ENCODE measurements at regions not wholly inside any gene's neighbourhood (a gene's known extent, or its start where the extent isn't known, plus 50 kb on each side); places are given as distances from the start of the nearest gene placed in this dataset.
"Not testable (repeated sequence)": the region's sequence is repeated elsewhere in the genome, so short reads cannot be mapped to it uniquely, and the experiment has no call there.

DNA sequence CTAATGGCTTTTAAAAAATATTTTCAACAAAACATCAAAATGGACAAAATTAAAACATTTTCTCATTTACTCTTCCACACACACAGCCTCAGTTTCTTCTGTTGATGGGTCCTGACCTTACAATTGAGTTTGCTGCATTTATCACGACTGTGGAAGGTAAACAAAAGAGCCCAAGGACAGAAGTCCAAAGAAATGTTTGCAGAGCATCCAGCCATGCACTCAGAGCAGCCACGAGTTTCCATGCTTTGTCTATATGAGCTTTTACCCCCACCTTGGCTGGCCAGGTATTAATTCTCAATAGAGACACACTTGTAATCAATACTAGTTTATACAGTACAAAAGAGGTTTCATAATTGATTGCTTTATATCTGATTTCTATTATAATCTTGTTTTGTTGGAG lies 85.0 kb upstream of the WDFY3 start:
- H3K36me3 ChIP-seq (ENCODE audit: control insufficient read depth, insufficient read depth, low read length) = no peaks in the 10 kb centered on the region
- H3K4me1 ChIP-seq (ENCODE audit: control insufficient read depth, insufficient read depth, low read length) = no peaks in the 10 kb centered on the region
- no peaks in the 10 kb centered on the region for H3K27me3 ChIP-seq (ENCODE audit: control insufficient read depth, insufficient read depth, low read length)
- H3K9me3 ChIP-seq (ENCODE audit: control insufficient read depth, insufficient read depth, low read length) = no peaks in the 10 kb centered on the region
- no peak overlapping the region for H3K4me3 ChIP-seq (ENCODE audit: low read depth, low read length)
- 86% methylated on average over 1 of the region's 2 CpGs for WGBS (ENCODE audit: insufficient coverage)
- H3K27ac ChIP-seq (ENCODE audit: low read depth, low read length) = no peak overlapping the region
- DNase-seq (ENCODE audit: low read depth in 4 of 6, low spot score in 6 of 6) = no peak

DNA sequence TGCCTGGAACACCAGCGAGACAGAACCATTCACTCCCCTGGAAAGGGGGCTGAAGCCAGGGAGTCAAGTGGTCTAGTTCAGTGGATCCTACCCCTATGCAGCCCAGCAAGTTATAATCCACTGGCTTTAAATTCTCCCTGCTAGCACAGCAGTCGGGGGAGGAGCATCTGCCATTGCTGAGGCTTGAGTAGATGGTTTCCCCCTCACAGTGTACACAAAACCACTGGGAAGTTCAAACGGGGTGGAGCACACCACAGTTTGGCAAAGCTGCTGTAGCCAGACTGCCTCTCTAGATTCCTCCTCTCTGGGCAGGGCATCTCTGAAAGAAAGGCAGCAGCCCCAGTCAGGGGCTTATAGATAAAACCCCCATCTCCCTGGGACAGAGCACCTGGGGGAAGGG lies 88.4 kb upstream of the WDFY3 start:
- not testable (repeated sequence) for H3K27me3 ChIP-seq (ENCODE audit: control insufficient read depth, insufficient read depth, low read length); H3K27ac ChIP-seq (ENCODE audit: low read depth, low read length); H3K4me1 ChIP-seq (ENCODE audit: control insufficient read depth, insufficient read depth, low read length); H3K9me3 ChIP-seq (ENCODE audit: control insufficient read depth, insufficient read depth, low read length); H3K36me3 ChIP-seq (ENCODE audit: control insufficient read depth, insufficient read depth, low read length); H3K4me3 ChIP-seq (ENCODE audit: low read depth, low read length); DNase-seq (ENCODE audit: low read depth in 4 of 6, low spot score in 6 of 6)
- no CpG with 5 or more reads among the region's 3 CpGs for WGBS (ENCODE audit: insufficient coverage)

DNA sequence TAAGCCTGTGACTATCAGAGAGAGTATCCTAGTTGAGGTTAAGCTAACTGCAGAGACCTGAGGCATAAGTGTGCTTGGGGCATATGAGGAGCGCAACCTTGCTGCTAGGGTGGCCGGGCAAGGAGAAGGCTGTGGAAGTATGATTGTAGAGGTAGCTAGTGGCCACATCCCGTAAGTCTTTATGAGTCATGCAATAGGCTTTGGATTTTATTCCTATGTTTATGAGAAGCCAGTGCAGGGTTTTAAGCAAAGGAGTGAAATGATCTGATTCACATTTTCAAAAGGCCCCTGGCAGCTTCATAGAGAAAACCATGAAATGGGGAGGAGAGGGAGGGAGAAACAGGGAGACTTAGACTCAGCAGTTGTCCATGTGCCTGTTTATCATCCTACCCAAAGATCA lies 92.1 kb upstream of the WDFY3 start:
- no peak for DNase-seq (ENCODE audit: low read depth in 4 of 6, low spot score in 6 of 6)
- Histone ChIP-seq H3K4me1 (ENCODE audit: control insufficient read depth, insufficient read depth, low read length) (no peaks in the 10 kb centered on the region), H3K27me3 (ENCODE audit: control insufficient read depth, insufficient read depth, low read length) (no peaks in the 10 kb centered on the region), H3K4me3 (ENCODE audit: low read depth, low read length) (no peak overlapping the region), H3K9me3 (ENCODE audit: control insufficient read depth, insufficient read depth, low read length) (no peaks in the 10 kb centered on the region), H3K27ac (ENCODE audit: low read depth, low read length) (no peak overlapping the region), H3K36me3 (ENCODE audit: control insufficient read depth, insufficient read depth, low read length) (no peaks in the 10 kb centered on the region)
- WGBS (ENCODE audit: insufficient coverage) = 100% methylated on average over 3 of the region's 3 CpGs

DNA sequence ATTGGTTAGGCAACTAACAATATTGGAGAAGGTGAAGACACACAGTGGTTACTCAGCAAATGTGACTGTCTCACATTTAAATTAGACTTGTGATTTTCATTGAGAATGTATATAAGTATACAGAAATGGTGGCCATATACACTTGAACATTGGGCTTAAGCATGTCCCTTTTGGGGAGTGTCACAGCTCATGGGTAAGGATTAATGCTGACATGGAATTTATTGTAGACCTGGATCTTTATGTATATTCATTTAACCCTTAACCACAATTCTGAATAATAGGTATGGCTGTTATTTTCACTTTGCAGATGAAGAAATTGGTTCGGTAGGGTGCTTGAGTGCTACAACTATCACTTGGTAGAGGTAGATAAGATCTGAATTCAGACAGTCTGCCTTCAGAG lies 95.5 kb upstream of the WDFY3 start:
- Histone ChIP-seq H3K4me3 (ENCODE audit: low read depth, low read length) (no peak overlapping the region), H3K36me3 (ENCODE audit: control insufficient read depth, insufficient read depth, low read length) (no peaks in the 10 kb centered on the region), H3K27me3 (ENCODE audit: control insufficient read depth, insufficient read depth, low read length) (no peaks in the 10 kb centered on the region), H3K4me1 (ENCODE audit: control insufficient read depth, insufficient read depth, low read length) (no peaks in the 10 kb centered on the region), H3K9me3 (ENCODE audit: control insufficient read depth, insufficient read depth, low read length) (no peaks in the 10 kb centered on the region), H3K27ac (ENCODE audit: low read depth, low read length) (no peak overlapping the region)
- WGBS (ENCODE audit: insufficient coverage) = no CpG with 5 or more reads among the region's 1 CpG
- DNase-seq (ENCODE audit: low read depth in 4 of 6, low spot score in 6 of 6) = no peak

DNA sequence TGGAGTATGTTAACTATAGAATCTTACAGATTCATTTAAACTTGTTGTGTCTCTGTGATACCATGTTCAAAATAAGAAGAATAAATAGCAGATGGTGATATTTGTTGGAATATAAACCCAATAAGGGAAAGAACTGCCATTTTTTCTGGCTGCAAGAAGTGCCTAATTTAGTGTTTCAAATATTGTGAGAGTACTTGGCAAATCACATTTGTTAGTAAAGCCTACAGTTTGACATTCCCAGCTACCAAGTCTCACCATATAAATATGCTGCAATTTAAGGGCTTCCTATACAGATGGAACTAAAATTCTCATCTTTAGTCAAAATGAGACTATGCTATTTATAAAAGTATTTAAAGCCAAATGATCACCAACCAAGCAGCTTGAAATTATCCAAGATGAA lies 96.0 kb upstream of the WDFY3 start:
- Histone ChIP-seq H3K27ac (ENCODE audit: low read depth, low read length) (no peak overlapping the region), H3K9me3 (ENCODE audit: control insufficient read depth, insufficient read depth, low read length) (no peaks in the 10 kb centered on the region), H3K36me3 (ENCODE audit: control insufficient read depth, insufficient read depth, low read length) (no peaks in the 10 kb centered on the region), H3K4me1 (ENCODE audit: control insufficient read depth, insufficient read depth, low read length) (no peaks in the 10 kb centered on the region), H3K27me3 (ENCODE audit: control insufficient read depth, insufficient read depth, low read length) (no peaks in the 10 kb centered on the region), H3K4me3 (ENCODE audit: low read depth, low read length) (no peak overlapping the region)
- DNase-seq (ENCODE audit: low read depth in 4 of 6, low spot score in 6 of 6) = peak in 1 of 6 donors; percentile 77

DNA sequence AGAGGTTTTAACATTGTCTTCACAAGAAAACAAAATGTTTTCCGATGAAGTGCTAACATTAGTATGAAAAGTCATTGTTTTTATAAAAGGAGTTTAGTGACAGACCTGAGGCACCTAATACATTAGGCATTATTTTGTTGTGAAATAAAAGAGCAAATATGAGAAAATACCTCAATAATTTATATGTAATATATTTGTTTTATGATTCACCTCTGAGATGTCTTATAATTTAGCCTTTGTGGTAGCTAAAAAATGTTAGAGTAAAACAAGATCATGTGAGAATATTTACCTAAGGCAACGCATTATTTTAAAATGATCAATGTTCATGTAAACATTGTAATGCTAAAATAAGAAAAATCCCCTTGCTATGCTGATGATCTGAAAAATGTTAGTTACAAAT lies 100.9 kb upstream of the WDFY3 start:
- no CpG with 5 or more reads among the region's 2 CpGs for WGBS (ENCODE audit: insufficient coverage)
- Histone ChIP-seq H3K27ac (ENCODE audit: low read depth, low read length) (no peak overlapping the region), H3K4me3 (ENCODE audit: low read depth, low read length) (no peak overlapping the region), H3K27me3 (ENCODE audit: control insufficient read depth, insufficient read depth, low read length) (no peaks in the 10 kb centered on the region), H3K9me3 (ENCODE audit: control insufficient read depth, insufficient read depth, low read length) (peaks cover 2% of the 10 kb centered on the region), H3K36me3 (ENCODE audit: control insufficient read depth, insufficient read depth, low read length) (no peaks in the 10 kb centered on the region), H3K4me1 (ENCODE audit: control insufficient read depth, insufficient read depth, low read length) (no peaks in the 10 kb centered on the region)
- no peak for DNase-seq (ENCODE audit: low read depth in 4 of 6, low spot score in 6 of 6)

DNA sequence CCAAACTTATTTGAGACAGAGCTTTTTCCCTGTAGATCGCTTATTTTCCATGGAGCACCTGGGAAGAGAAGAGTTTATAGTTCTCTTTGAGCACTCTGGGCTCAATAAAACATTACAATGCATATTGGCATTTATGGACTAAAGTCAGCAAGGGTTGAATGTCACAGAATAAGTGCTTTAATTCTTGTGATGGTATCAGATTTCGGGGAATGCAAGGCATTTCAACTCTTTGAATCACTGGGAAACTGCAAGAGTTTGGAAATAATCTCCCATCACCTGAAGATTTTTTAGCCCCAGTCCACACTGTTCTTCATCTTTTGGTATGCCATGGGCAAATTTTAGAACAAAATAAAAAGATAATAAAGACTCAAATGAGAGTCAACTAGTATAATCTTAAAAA lies 111.5 kb upstream of the WDFY3 start:
- no peak for DNase-seq (ENCODE audit: low read depth in 4 of 6, low spot score in 6 of 6)
- no peak overlapping the region for H3K4me3 ChIP-seq (ENCODE audit: low read depth, low read length)
- H3K4me1 ChIP-seq (ENCODE audit: control insufficient read depth, insufficient read depth, low read length) = no peaks in the 10 kb centered on the region
- H3K36me3 ChIP-seq (ENCODE audit: control insufficient read depth, insufficient read depth, low read length) = no peaks in the 10 kb centered on the region
- H3K27ac ChIP-seq (ENCODE audit: low read depth, low read length) = no peak overlapping the region
- WGBS (ENCODE audit: insufficient coverage) = 100% methylated on average over 1 of the region's 2 CpGs
- H3K9me3 ChIP-seq (ENCODE audit: control insufficient read depth, insufficient read depth, low read length) = no peaks in the 10 kb centered on the region
- no peaks in the 10 kb centered on the region for H3K27me3 ChIP-seq (ENCODE audit: control insufficient read depth, insufficient read depth, low read length)

DNA sequence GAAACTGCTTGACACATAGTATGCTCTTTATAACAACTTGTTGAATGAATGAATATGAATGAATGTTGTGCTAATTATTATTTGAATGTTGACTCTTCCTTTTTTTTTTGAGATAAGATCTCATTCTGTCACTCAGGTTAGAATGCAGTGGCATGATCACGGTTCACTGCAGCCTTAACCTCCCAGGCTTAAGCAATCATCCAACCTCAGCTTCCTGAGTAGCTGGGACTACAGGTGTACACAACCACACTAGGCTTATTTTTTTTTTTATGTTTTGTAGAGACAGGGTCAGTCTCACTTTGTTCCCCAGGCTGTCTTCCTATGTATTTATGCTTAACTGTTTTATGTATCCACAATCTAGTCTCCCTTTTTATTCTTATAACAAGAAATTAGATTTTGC lies 114.7 kb upstream of the WDFY3 start:
- Histone ChIP-seq H3K36me3 (ENCODE audit: control insufficient read depth, insufficient read depth, low read length) (no peaks in the 10 kb centered on the region), H3K27me3 (ENCODE audit: control insufficient read depth, insufficient read depth, low read length) (no peaks in the 10 kb centered on the region), H3K4me1 (ENCODE audit: control insufficient read depth, insufficient read depth, low read length) (no peaks in the 10 kb centered on the region), H3K4me3 (ENCODE audit: low read depth, low read length) (no peak overlapping the region), H3K27ac (ENCODE audit: low read depth, low read length) (no peak overlapping the region), H3K9me3 (ENCODE audit: control insufficient read depth, insufficient read depth, low read length) (no peaks in the 10 kb centered on the region)
- DNase-seq (ENCODE audit: low read depth in 4 of 6, low spot score in 6 of 6) = no peak
- no CpG with 5 or more reads among the region's 1 CpG for WGBS (ENCODE audit: insufficient coverage)

DNA sequence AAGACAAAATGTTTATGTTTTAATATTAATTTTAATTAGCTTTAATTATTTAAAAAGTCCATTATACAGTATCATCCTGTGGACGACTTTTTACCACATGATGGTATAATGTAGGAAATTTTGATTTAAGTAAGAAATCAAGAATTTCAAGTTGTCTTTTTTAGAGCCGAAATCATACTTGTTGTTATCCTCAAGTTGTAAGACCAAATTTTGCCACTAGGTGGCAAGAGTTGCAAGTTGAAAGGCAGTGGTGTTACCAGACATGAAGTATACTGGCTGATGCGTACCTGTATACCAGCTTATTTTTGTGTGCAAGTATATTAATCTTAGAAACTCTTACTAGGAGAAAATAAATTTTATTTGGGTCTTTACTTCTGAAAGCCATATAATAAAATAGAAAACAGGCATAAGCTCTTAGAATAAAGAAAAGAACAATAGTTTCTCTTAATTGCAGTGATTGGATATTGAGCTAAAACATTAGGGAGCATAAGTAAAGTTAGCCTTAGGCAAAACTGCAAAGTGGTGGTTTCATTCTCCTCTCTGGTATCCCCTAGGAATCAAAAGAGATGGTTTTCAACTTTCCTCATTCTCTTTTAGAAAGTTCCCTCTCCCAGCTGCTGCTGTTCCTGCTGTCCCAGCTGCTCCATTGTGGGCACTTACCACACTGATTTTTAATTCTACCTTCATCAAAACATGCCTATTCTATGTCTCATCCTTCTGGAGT lies 118.0 kb upstream of the WDFY3 start:
- DNase-seq (ENCODE audit: low read depth in 4 of 6, low spot score in 6 of 6) = peak; percentile 54 to 95 (median 64)
- no peaks in the 10 kb centered on the region for H3K36me3 ChIP-seq (ENCODE audit: control insufficient read depth, insufficient read depth, low read length)
- 60% methylated on average over 1 of the region's 3 CpGs for WGBS (ENCODE audit: insufficient coverage)
- H3K4me1 ChIP-seq (ENCODE audit: control insufficient read depth, insufficient read depth, low read length) = no peaks in the 10 kb centered on the region
- no peak overlapping the region for H3K27ac ChIP-seq (ENCODE audit: low read depth, low read length)
- H3K4me3 ChIP-seq (ENCODE audit: low read depth, low read length) = no peak overlapping the region
- peaks cover 3% of the 10 kb centered on the region for H3K9me3 ChIP-seq (ENCODE audit: control insufficient read depth, insufficient read depth, low read length)
- H3K27me3 ChIP-seq (ENCODE audit: control insufficient read depth, insufficient read depth, low read length) = no peaks in the 10 kb centered on the region

DNA sequence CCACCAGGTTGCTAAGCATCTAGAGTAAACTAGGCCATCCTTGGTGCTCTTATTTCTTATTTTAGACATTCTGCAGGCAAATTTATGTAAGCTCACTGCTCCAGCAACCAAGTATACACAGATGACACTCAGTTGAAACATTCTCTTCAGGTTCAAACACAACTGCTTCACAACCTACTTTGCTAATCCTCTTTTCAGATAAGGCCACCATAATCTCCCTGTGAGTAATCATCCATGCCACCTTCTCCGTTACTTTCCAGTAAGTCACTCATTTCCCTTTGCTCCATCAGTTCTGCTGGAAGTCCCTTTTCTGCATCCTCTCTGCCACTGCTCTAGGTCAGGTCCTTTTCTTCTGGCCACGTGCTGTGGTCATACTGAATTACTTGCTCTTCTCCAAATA lies 120.2 kb upstream of the WDFY3 start:
- WGBS (ENCODE audit: insufficient coverage) = 100% methylated on average over 1 of the region's 2 CpGs
- Histone ChIP-seq H3K4me3 (ENCODE audit: low read depth, low read length) (no peak overlapping the region), H3K9me3 (ENCODE audit: control insufficient read depth, insufficient read depth, low read length) (peaks cover 3% of the 10 kb centered on the region), H3K27ac (ENCODE audit: low read depth, low read length) (no peak overlapping the region), H3K27me3 (ENCODE audit: control insufficient read depth, insufficient read depth, low read length) (no peaks in the 10 kb centered on the region), H3K4me1 (ENCODE audit: control insufficient read depth, insufficient read depth, low read length) (no peaks in the 10 kb centered on the region), H3K36me3 (ENCODE audit: control insufficient read depth, insufficient read depth, low read length) (no peaks in the 10 kb centered on the region)
- no peak for DNase-seq (ENCODE audit: low read depth in 4 of 6, low spot score in 6 of 6)

Data from spinal cord (tissue), 9 donors.